ENCODE measurements at regions not wholly inside any gene's neighbourhood (a gene's known extent, or its start where the extent isn't known, plus 50 kb on each side); places are given as distances from the start of the nearest gene placed in this dataset.
"Not testable (repeated sequence)": the region's sequence is repeated elsewhere in the genome, so short reads cannot be mapped to it uniquely, and the experiment has no call there.

DNA sequence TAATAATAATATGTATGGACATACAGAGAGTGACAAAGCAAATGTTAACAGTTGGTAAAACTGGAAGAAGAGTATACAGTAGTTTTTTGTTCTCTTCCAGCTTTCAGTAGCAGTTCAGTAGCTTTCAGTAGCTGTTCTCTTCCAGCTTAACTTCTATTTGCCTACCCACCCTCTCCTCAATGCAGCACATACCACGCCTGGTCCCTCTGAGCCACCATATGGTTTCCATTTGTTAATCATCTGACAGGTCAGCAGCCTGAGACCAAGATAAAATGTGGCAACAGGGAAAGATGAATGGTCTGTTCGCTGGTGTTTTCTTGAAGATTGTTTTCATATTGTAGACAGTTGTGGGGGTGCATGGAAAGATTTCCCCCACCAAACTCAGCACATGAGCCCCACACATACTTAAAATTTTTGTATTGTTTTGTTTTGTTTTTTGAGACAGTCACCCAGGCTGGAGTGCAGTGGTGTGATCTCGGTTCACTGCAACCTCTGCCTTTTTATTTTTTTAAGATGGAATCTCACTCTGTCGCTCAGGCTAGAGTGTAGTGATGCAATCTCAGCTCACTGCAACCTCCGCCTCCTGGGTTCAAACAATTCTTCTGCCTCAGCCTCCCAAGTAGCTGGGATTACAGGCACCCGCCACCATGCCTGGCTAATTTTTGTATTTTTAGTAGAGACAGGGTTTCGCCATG lies 56.8 kb downstream of the ATP6V0E2 start:
- not testable (repeated sequence) for DNase-seq (ENCODE audit: low read depth)

DNA sequence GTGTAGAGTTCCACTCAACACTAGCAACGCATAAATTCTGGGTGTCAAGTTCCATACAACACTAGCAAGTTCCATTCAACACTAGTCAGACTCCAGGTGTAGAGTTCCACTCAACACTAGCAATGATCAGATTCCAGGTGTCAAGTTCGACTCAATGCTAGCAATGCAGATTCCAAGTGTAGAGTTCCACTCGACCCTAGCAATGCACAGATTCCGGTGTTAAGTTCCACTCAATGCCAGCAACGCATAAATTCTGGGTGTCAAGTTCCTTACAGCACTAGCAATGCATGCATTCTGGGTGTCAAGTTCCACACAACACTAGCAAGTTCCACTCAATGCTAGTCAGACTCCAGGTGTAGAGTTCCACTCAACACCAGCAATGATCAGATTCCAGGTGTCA lies 60.0 kb downstream of the ATP6V0E2 start:
- DNase-seq (ENCODE audit: low read depth), result not testable (repeated sequence)

DNA sequence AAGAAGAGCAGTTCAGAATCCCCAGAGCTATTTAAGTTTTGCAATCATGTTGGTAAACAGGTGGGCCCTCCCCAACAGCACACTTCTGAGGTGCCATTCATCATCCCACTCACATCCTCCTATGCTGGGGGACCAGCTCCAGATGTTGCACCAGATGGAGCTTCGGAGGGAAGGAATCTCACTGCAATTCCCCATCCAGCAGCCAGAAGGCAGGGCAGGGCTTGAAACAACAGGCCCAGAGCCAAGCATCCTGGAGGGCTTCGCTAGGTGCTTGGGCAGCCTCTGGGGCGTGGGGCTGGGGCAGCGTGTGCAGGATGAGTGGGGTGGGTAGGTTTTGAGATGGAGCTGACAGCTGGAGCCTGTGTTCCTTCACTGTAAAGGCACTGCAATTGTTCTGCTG lies 73.6 kb downstream of the ATP6V0E2 start:
- DNase-seq (ENCODE audit: low read depth), result not testable (repeated sequence)

GRCh38 chr7:149948444-149948843 lies 74.7 kb downstream of the ATP6V0E2 start:
- not testable (repeated sequence) for DNase-seq (ENCODE audit: low read depth)

- DNase-seq (ENCODE audit: low read depth), result not testable (repeated sequence)
These were observed 76.3 kb downstream of the ATP6V0E2 start for GRCh38 chr7:149949863-149950577.

DNA sequence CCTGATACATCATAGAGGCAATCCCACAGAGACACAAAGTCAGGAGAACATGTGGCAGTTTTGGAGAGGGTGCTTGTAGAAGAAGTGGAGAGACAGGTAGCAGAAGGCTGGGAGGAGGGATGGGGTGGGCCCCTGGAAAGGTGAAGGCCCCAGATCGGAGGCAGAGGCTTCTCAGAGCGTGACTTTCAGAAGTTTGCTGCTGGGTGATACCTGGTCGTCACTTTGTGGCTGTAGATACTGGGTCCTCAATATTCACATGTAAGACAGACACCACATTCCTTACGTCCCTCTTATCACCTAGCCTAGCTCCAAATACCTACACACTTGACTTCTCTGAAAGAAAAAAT lies 76.8 kb downstream of the ATP6V0E2 start:
- not testable (repeated sequence) for DNase-seq (ENCODE audit: low read depth)

- DNase-seq (ENCODE audit: low read depth), result not testable (repeated sequence)
These were observed 77.8 kb downstream of the ATP6V0E2 start for GRCh38 chr7:149951579-149951978.

DNA sequence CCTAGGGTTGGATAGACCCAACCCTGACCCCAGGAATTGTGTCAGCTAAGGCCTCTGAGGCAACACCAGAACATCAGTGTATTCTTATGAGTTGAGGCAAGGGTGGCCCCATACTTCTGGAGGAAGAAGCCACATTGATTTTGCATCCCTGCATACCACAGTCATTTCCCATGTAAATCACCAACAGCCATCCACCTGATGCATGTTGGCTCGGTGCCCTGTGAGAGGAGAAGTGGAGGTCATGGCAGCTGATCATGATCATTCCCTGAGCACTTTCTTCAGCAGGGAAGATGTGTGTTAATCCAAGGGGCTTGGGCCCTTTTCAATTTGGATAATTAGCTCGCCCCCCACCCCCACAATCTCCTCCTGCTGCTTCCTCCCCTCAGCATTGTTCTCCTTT lies 85.1 kb downstream of the ATP6V0E2 start:
- not testable (repeated sequence) for DNase-seq (ENCODE audit: low read depth)

GRCh38 chr7:149960863-149961262 lies 87.1 kb downstream of the ATP6V0E2 start:
- DNase-seq (ENCODE audit: low read depth), result not testable (repeated sequence)

GRCh38 chr7:149961878-149962277 lies 88.1 kb downstream of the ATP6V0E2 start:
- DNase-seq (ENCODE audit: low read depth), result not testable (repeated sequence)

- DNase-seq (ENCODE audit: low read depth), result not testable (repeated sequence)
These were observed 89.0 kb downstream of the ATP6V0E2 start for GRCh38 chr7:149962685-149963319.

GRCh38 chr7:149963985-149964384 lies 90.2 kb downstream of the ATP6V0E2 start:
- not testable (repeated sequence) for DNase-seq (ENCODE audit: low read depth)

DNA sequence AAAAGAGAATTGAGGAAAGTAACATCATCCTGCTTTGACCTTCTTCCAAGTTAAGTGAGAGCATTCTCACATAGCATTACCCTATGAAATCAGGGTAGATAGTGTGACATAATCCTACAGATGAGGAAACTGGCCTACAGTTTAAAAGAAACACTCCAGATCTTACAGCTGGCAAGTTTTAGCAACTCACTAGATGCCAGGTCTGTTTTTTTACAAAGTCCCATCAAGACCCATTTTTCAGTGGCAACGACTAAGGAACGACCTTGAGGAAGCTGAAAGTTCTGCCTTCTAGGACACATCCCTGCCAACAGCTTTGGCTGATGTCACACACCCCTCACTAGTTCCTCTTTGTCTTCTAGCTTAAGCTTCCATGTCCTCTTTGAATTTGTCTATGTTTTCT lies 92.7 kb downstream of the ATP6V0E2 start:
- DNase-seq (ENCODE audit: low read depth), result not testable (repeated sequence)

- DNase-seq (ENCODE audit: low read depth), result not testable (repeated sequence)
These were observed 99.2 kb downstream of the ATP6V0E2 start for GRCh38 chr7:149972977-149973376.

GRCh38 chr7:149973681-149974080 lies 99.9 kb downstream of the ATP6V0E2 start:
- not testable (repeated sequence) for DNase-seq (ENCODE audit: low read depth)

- not testable (repeated sequence) for DNase-seq (ENCODE audit: low read depth)
These were observed 101.8 kb downstream of the ATP6V0E2 start for GRCh38 chr7:149975608-149976007.

DNA sequence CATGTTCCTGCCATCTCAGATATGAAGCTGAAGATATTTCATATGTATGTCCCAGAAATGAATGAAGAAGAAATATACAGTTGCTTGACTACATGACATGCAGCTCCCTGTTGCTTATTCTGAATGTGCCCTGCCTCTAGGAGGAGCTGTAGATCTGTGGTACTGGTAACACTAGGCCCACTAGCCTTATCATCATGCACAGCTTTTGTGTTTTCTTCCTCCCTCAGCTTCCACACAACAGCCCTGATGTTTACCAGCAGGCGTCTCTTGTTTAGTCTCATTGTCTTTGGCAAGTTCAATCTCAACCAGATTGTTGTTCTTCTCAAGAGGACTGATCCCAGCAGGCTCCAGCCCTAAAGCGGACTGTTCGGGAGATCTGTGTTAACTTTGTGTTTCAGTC lies 104.8 kb downstream of the ATP6V0E2 start:
- not testable (repeated sequence) for DNase-seq (ENCODE audit: low read depth)

GRCh38 chr7:149978944-149979343 lies 105.2 kb downstream of the ATP6V0E2 start:
- not testable (repeated sequence) for DNase-seq (ENCODE audit: low read depth)

DNA sequence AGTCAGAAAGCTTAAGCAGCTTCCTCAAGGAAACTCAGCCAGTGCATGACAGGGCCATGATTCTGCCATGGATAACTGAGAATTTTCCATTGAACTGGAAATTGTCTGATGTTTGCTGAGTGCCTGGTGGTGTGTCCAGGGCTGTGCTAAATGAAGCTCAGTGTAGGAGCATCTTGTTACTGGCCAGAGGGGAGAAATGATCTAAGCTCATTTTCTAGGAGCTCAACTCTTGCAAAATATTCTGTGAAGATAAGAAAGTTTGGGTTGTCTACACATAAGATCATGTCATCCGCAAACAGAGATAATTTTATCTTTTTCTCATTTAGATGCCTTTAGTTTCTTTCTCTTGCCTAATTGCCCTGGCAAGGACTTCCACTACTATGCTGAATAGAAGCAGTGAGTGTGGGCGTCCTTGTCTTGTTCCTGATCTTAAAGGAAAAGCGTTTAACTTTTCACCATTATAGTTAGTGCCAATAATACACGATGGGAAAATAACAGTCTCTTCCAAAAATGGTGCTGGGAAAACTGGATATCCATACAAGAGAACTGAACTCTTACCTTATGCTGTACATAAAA lies 108.9 kb downstream of the ATP6V0E2 start:
- not testable (repeated sequence) for DNase-seq (ENCODE audit: low read depth)

DNA sequence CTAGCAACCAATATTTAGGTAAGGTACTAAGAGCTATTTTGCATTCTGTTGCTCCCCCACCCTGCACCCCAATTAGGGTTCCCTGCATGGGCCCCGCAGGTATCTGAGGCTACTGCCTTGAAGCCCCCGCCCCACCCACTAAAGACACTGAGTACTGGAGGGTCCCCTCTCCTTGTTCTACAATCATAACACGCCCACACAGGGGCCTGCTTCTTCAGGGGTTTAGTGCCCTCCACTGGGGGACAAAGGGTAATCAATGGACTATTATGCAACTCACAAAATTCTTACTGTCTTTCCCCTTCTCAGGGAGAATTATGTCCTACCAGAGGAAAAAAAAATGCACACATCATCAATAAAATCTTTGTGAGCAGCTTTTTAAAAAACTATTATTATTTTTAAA lies 113.1 kb downstream of the ATP6V0E2 start:
- DNase-seq (ENCODE audit: low read depth), result not testable (repeated sequence)

DNA sequence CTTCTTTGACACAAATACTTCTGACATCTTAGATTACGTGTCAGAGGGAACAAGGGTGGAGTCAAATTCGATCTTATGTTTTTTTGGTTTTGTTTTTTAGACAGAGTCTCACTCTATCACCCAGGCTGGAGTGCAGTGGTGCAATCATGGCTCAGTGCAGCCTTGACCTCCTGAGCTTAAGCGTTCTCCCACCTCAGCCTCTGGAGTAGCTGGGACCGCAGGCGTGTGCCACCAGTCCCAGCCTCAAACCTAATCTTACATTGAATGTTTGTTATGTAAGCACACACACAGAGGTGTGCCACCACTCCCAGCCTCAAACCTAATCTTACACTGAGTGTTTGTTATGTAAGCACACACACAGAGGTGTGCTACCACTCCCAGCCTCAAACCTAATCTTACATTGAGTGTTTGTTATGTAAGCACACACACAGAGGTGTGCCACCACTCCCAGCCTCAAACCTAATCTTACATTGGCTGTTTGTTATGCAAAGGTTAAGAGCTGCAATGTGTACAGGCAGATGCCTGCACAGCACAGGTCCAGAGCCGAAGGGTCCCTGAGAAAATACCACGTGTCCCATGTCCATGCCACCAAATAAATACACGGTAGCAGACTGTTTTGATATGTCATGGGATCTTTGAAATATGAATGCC lies 118.0 kb downstream of the ATP6V0E2 start:
- not testable (repeated sequence) for DNase-seq (ENCODE audit: low read depth)

GRCh38 chr7:149992366-149992765 lies 118.6 kb downstream of the ATP6V0E2 start:
- not testable (repeated sequence) for DNase-seq (ENCODE audit: low read depth)
